IMR-90 (cell line): ENCODE measurements at regions not wholly inside any gene's neighbourhood (a gene's known extent, or its start where the extent isn't known, plus 50 kb on each side); places are given as distances from the start of the nearest gene placed in this dataset.

Experiments used
- ATAC-seq: fragments of 200-7000 bp; cut with Tn5 transposase; 2 replicates; pipeline ENCODE4 v1.9.1; 2020; ENCODE audit warnings: low read depth, mild to moderate bottlenecking, moderate library complexity
- BruUV-seq: library from RNA; stranded (reverse); fragments of 400-500 nt; replicated peaks from 2 replicates; lab custom pipeline; 2021; lab: Mats Ljungman, UMichigan
- CTCF ChIA-PET: fragments of 300-600 bp; formaldehyde crosslinking; extraction: SDS; loops from one replicate; lab custom pipeline; 2021; ENCODE audit warnings: antibody characterized with exemption; lab: Yijun Ruan, JAX
- POLR2A ChIA-PET: fragments of 300-600 bp; sonication (Branson Sonifier 250); formaldehyde crosslinking; loops from one replicate; lab custom pipeline; 2022; ENCODE audit warnings: antibody characterized with exemption; ENCODE audit not compliant: unreplicated experiment; lab: Charles Lee
- DNase-seq: peaks from one replicate; pipeline ENCODE4 v3.0.0; 2013
- H2AFZ ChIP-seq: replicated peaks from 2 replicates; pipeline ENCODE3; 2013; ENCODE audit warnings: low read length, mild to moderate bottlenecking; ENCODE audit not compliant: poor library complexity
- H2AK5ac ChIP-seq: 2 replicates; pipeline ENCODE4 v1.6.1; 2013; ENCODE audit warnings: low read depth, low read length, inconsistent platforms
- H2AK9ac ChIP-seq: replicated peaks from 2 replicates; pipeline ENCODE3; 2013; ENCODE audit warnings: mild to moderate bottlenecking, low read depth, low read length, moderate library complexity; ENCODE audit not compliant: poor library complexity
- H2BK120ac ChIP-seq: 2 replicates; pipeline ENCODE4 v1.6.1; 2013; ENCODE audit warnings: low read depth, low read length, inconsistent platforms
- H2BK15ac ChIP-seq: 3 replicates; pipeline ENCODE4 v1.6.1; 2013; ENCODE audit warnings: low read depth, low read length, inconsistent platforms
- H2BK20ac ChIP-seq: 2 replicates; pipeline ENCODE4 v1.6.1; 2013; ENCODE audit warnings: low read depth, mild to moderate bottlenecking, inconsistent platforms, low read length, moderate library complexity
- H2BK5ac ChIP-seq: 2 replicates; pipeline ENCODE4 v1.6.1; 2013; ENCODE audit warnings: mild to moderate bottlenecking, low read depth, low read length, inconsistent platforms; ENCODE audit not compliant: poor library complexity, severe bottlenecking
- H3K14ac ChIP-seq: replicated peaks from 2 replicates; pipeline ENCODE4 v1.6.1; 2013; ENCODE audit warnings: low read depth, low read length, inconsistent platforms
- H3K18ac ChIP-seq: 2 replicates; pipeline ENCODE4 v1.6.1; 2013; ENCODE audit warnings: low read depth, low read length, control low read depth
- H3K23ac ChIP-seq: 2 replicates; pipeline ENCODE4 v1.6.1; 2013; ENCODE audit warnings: low read depth, low read length, inconsistent platforms
- H3K27ac ChIP-seq: 2 replicates; pipeline ENCODE4 v1.5.1; 2013; ENCODE audit warnings: mild to moderate bottlenecking, control low read depth, low read length; ENCODE audit not compliant: insufficient read depth
- H3K27me3 ChIP-seq: 2 replicates; pipeline ENCODE4 v1.6.1; 2013; ENCODE audit warnings: low read length; ENCODE audit not compliant: control insufficient read depth, insufficient read depth
- H3K36me3 ChIP-seq: 2 replicates; pipeline ENCODE4 v1.6.1; 2013; ENCODE audit warnings: low read length, mixed read lengths; ENCODE audit not compliant: control insufficient read depth, insufficient read depth
- H3K4ac ChIP-seq: 2 replicates; pipeline ENCODE4 v1.6.1; 2013; ENCODE audit warnings: low read depth, low read length, inconsistent platforms
- H3K4me1 ChIP-seq: 2 replicates; pipeline ENCODE4 v1.6.1; 2013; ENCODE audit warnings: low read length, mixed read lengths; ENCODE audit not compliant: control insufficient read depth, insufficient read depth
- H3K4me2 ChIP-seq: 2 replicates; pipeline ENCODE4 v1.6.1; 2013; ENCODE audit warnings: low read depth, mild to moderate bottlenecking, control low read depth, low read length, moderate library complexity
- H3K4me3 ChIP-seq: 2 replicates; pipeline ENCODE4 v1.5.1; 2013; ENCODE audit warnings: low read depth, mild to moderate bottlenecking, control low read depth, low read length, moderate library complexity; ENCODE audit not compliant: insufficient read depth
- H3K56ac ChIP-seq: 2 replicates; pipeline ENCODE4 v1.6.1; 2013; ENCODE audit warnings: low read length, inconsistent platforms; ENCODE audit not compliant: insufficient read depth; ENCODE audit errors: extremely low read depth
- H3K79me1 ChIP-seq, 2 experiments: 2 replicates each; pipeline ENCODE4 v1.6.1; 2013; ENCODE audit warnings: low read length in 2 of 2, inconsistent platforms in 1 of 2, low read depth in 1 of 2
- H3K9ac ChIP-seq: 2 replicates; pipeline ENCODE4 v1.6.1; 2013; ENCODE audit warnings: low read depth, low read length, control low read depth
- H3K9me1 ChIP-seq: 2 replicates; pipeline ENCODE4 v1.6.1; 2013; ENCODE audit warnings: low read length, inconsistent platforms; ENCODE audit not compliant: insufficient read depth
- H3K9me3 ChIP-seq: 2 replicates; pipeline ENCODE4 v1.6.1; 2013; ENCODE audit warnings: low read length; ENCODE audit not compliant: control insufficient read depth, insufficient read depth
- H4K20me1 ChIP-seq: 2 replicates; pipeline ENCODE4 v1.6.1; 2013; ENCODE audit warnings: low read length, inconsistent platforms; ENCODE audit not compliant: insufficient read depth
- H4K5ac ChIP-seq: 2 replicates; pipeline ENCODE4 v1.6.1; 2013; ENCODE audit warnings: mild to moderate bottlenecking, low read depth, low read length, control low read depth
- H4K8ac ChIP-seq, 2 experiments: 2 replicates each; pipeline ENCODE4 v1.6.1; 2013; ENCODE audit warnings: low read depth in 2 of 2, low read length in 2 of 2, control low read depth in 1 of 2, inconsistent platforms in 1 of 2
- H4K91ac ChIP-seq: 2 replicates; pipeline ENCODE4 v1.6.1; 2013; ENCODE audit warnings: low read depth, low read length, inconsistent platforms; ENCODE audit not compliant: insufficient read depth
- CEBPB ChIP-seq: IDR thresholded peaks from 2 replicates; pipeline ENCODE4 v1.6.1; 2012; ENCODE audit warnings: low read depth, low read length, improper control_type of control experiment
- FOS ChIP-seq: fragments of 150-350 bp; IDR thresholded peaks from 2 replicates; pipeline ENCODE4 v1.6.1; 2016; ENCODE audit warnings: low read depth, low read length
- MAFK ChIP-seq: IDR thresholded peaks from 2 replicates; pipeline ENCODE4 v1.6.1; 2012; ENCODE audit warnings: low read depth, low read length, improper control_type of control experiment
- MAZ ChIP-seq: IDR thresholded peaks from 2 replicates; pipeline ENCODE4 v1.6.1; 2012; ENCODE audit warnings: low read depth, mild to moderate bottlenecking, low read length, improper control_type of control experiment, moderate library complexity, borderline replicate concordance
- MXI1 ChIP-seq: IDR thresholded peaks from 2 replicates; pipeline ENCODE4 v1.6.1; 2012; ENCODE audit warnings: low read depth, mild to moderate bottlenecking, low read length, moderate library complexity, borderline replicate concordance
- RCOR1 ChIP-seq: IDR thresholded peaks from 2 replicates; pipeline ENCODE4 v1.6.1; 2012; ENCODE audit warnings: mild to moderate bottlenecking, low read length, improper control_type of control experiment; ENCODE audit not compliant: insufficient replicate concordance
- RFX5 ChIP-seq: IDR thresholded peaks from 2 replicates; pipeline ENCODE4 v1.8.0; 2012; ENCODE audit warnings: low read depth, mild to moderate bottlenecking, low read length, moderate library complexity
- WGBS, 2 experiments: methylation state at CpG; one replicate each; pipeline versions ENCODE4 v1.1.5 to v1.1.7; 2013; ENCODE audit warnings: missing lambda C conversion rate in 2 of 2; ENCODE audit not compliant: insufficient read length in 1 of 2; ENCODE audit errors: extremely low coverage in 2 of 2; 5-methylcytosine and 5-hydroxymethylcytosine counted together
- dilution Hi-C: fragments of 300-500 bp; cut with HindIII; formaldehyde crosslinking; loops from one replicate; pipeline ENCODE4 v1.14.3; 2018; ENCODE audit warnings: low sequenced_read_pairs; ENCODE audit not compliant: unreplicated experiment
- in situ Hi-C: fragments of 300-500 bp; cut with MboI; formaldehyde crosslinking; loops from 3 replicates; pipeline ENCODE4 v1.14.3; 2019; ENCODE audit warnings: low sequenced_read_pairs, inconsistent platforms, mixed read lengths
- intact Hi-C: fragments of 100-400 bp; cut with micrococcal nuclease; formaldehyde crosslinking; loops from 2 replicates; pipeline ENCODE4 v1.10.0; 2022
- TF ChIP-seq, protein P1 (sequence below): fragments of 150-350 bp; IDR thresholded peaks from 2 replicates; pipeline ENCODE4 v1.6.1; 2017; ENCODE audit warnings: mild to moderate bottlenecking, antibody characterized with exemption, low read length, low read depth

DNA sequence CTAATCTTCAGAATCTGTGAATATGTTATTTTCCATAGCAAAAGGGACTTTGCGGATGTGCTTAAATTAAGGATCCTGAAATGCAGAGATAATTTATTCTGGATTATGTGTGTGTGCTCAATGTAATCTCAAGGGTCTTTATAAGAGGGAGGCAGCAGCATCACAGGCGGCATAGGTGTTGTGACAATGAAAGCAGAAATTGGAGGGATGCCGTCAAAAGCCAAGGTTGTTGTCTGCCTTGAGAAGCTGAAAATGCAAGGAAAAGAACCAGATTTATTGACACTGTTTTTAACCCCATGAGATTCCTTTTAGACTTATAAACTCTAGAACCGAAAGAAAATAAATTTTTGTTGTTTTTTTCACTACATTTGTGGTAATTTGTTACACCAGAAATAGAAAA, 948.5 kb downstream of the TLE4 start:
- in situ Hi-C loops (no loop called here), intact Hi-C loops (no loop called here), dilution Hi-C loops (no loop called here)
- Histone ChIP-seq H4K20me1 (no peaks in the 10 kb centered on the region), H3K14ac (no peak overlapping the region), H3K36me3 (no peaks in the 10 kb centered on the region), H3K27me3 (no peaks in the 10 kb centered on the region), H3K56ac (no peak overlapping the region), H3K27ac (no peak overlapping the region), H4K5ac (no peak overlapping the region), H3K23ac (no peak overlapping the region), H3K4me1 (no peaks in the 10 kb centered on the region), H3K18ac (no peak overlapping the region), H3K9me1 (no peaks in the 10 kb centered on the region), H3K9me3 (0 out of 2 replicates have a peak, but pooled peaks cover 4% of the 10 kb centered on the region), H3K9ac (no peak overlapping the region), H3K79me1 (no peaks in the 10 kb centered on the region), H3K4ac (no peak overlapping the region), H2BK20ac (no peak overlapping the region), H4K91ac (no peak overlapping the region), H3K4me2 (no peak overlapping the region), H2BK120ac (no peak overlapping the region), H2AK9ac (no peak overlapping the region), H3K4me3 (no peak overlapping the region), H2AK5ac (no peak overlapping the region), H2BK15ac (no peak overlapping the region), H4K8ac (no peak overlapping the region), H2BK5ac (no peak overlapping the region), H2AFZ (no peak overlapping the region)
- ATAC-seq (no peak), DNase-seq (no peak)
- WGBS, 2 experiments = 100% methylated on average over 1 of the region's 4 CpGs; no CpG with 5 or more reads in 1 of the 2 experiments
- no peak for TF ChIP-seq MXI1
- no peak for TF ChIP-seq RFX5
- TF ChIP-seq CEBPB = no peak
- TF ChIP-seq MAFK = no peak
- no peak for TF ChIP-seq RCOR1
- no peak for TF ChIP-seq FOS
- TF ChIP-seq, protein P1, sequence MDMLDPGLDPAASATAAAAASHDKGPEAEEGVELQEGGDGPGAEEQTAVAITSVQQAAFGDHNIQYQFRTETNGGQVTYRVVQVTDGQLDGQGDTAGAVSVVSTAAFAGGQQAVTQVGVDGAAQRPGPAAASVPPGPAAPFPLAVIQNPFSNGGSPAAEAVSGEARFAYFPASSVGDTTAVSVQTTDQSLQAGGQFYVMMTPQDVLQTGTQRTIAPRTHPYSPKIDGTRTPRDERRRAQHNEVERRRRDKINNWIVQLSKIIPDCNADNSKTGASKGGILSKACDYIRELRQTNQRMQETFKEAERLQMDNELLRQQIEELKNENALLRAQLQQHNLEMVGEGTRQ = no peak
- TF ChIP-seq MAZ = no peak
- ChIA-PET CTCF (no interaction called here), POLR2A (no interaction called here)
- BruUV-seq = no TSS peak
